Lung (tissue), 11 donors: ENCODE measurements at regions not wholly inside any gene's neighbourhood (a gene's known extent, or its start where the extent isn't known, plus 50 kb on each side); places are given as distances from the start of the nearest gene placed in this dataset.

Experiments used
- ATAC-seq: fragments of 200-7000 bp; cut with Tn5 transposase; one replicate; pipeline ENCODE4 v1.9.1; 2020; ENCODE audit warnings: moderate number of reproducible peaks; ENCODE audit not compliant: insufficient read depth, low FRiP score
- DNase-seq, 3 donors: peaks; one replicate each; pipeline ENCODE4 v3.0.0-alpha.2; 2013 to 2017
- H3K27ac ChIP-seq, 2 donors: one replicate each; pipeline ENCODE4 v1.5.1; 2013; ENCODE audit warnings: mild to moderate bottlenecking in 2 of 2, moderate library complexity in 2 of 2, control low read depth in 1 of 2, inconsistent platforms in 1 of 2, low read depth in 1 of 2, low read length in 1 of 2
- H3K27me3 ChIP-seq, 3 donors: one replicate each; pipeline ENCODE4 v1.5.1; 2013; ENCODE audit warnings: low read length in 2 of 3; ENCODE audit not compliant: control insufficient read depth in 3 of 3, insufficient read depth in 3 of 3
- H3K36me3 ChIP-seq, 4 donors: one replicate each; pipeline ENCODE4 v1.5.1; 2013; ENCODE audit warnings: low read length in 4 of 4, mild to moderate bottlenecking in 1 of 4, moderate library complexity in 1 of 4; ENCODE audit not compliant: control insufficient read depth in 4 of 4, insufficient read depth in 4 of 4
- H3K4me1 ChIP-seq, 5 donors: one replicate each; pipeline ENCODE4 v1.5.1; 2013; ENCODE audit warnings: low read length in 5 of 5, mild to moderate bottlenecking in 2 of 5, moderate library complexity in 1 of 5; ENCODE audit not compliant: control insufficient read depth in 5 of 5, insufficient read depth in 5 of 5
- H3K4me3 ChIP-seq: one replicate; pipeline ENCODE4 v1.5.1; 2013; ENCODE audit warnings: mild to moderate bottlenecking, control low read depth, moderate library complexity
- H3K9ac ChIP-seq, 2 donors: one replicate each; pipeline ENCODE4 v1.5.1; 2013; ENCODE audit warnings: low read length in 2 of 2, control low read depth in 1 of 2; ENCODE audit not compliant: insufficient read depth in 1 of 2
- H3K9me3 ChIP-seq, 4 donors: one replicate each; pipeline ENCODE4 v1.5.1; 2013; ENCODE audit warnings: low read length in 3 of 4, mild to moderate bottlenecking in 1 of 4, moderate library complexity in 1 of 4; ENCODE audit not compliant: control insufficient read depth in 4 of 4, insufficient read depth in 3 of 4
- CTCF ChIP-seq: IDR thresholded peaks from 2 replicates; pipeline ENCODE4 v1.5.1; 2012; ENCODE audit warnings: mild to moderate bottlenecking; ENCODE audit errors: control extremely low read depth, extremely low read depth
- WGBS, 2 donors: extraction: QIAGEN DNeasy Blood & Tissue Kit; methylation state at CpG; one replicate each; pipeline ENCODE4 v1.1.7; 2013; 5-methylcytosine and 5-hydroxymethylcytosine counted together
- donor health status: control.
- donor health status: control.
- donor health status: Bipolar disorder and iron deficiency.
- donor health status: healthy.
- donor health status: DM: yes; HTN: yes; CAD: no.

- 33 to 37% methylated on average over 31 of the region's 31 CpGs for WGBS, 2 donors
- peaks cover 2 to 6% (median 4%) of the 10 kb centered on the region in 3 donors for H3K27me3 ChIP-seq
Measured at GRCh38 chr1:110780600-110781484, 92.1 kb upstream of the CD53 start.

GRCh38 chr1:110779636-110780035 lies 93.3 kb upstream of the CD53 start:
- H3K36me3 ChIP-seq = no peaks in the 10 kb centered on the region
- peak in 2 of 3 donors; percentile 4 to 23 for DNase-seq
- no peak overlapping the region for H3K9ac ChIP-seq
- peaks cover 2 to 6% (median 4%) of the 10 kb centered on the region in 3 donors for H3K27me3 ChIP-seq
- whole genome bisulfite sequencing, 2 donors = 72 to 85% methylated on average over 3 of the region's 3 CpGs
- no peak for TF ChIP-seq CTCF
- peaks cover 0 to 15% (median 4%) of the 10 kb centered on the region in 5 donors for H3K4me1 ChIP-seq
- H3K27ac ChIP-seq = no peak overlapping the region
- H3K4me3 ChIP-seq = no peak overlapping the region
- H3K9me3 ChIP-seq = no peaks in the 10 kb centered on the region
- ATAC-seq = no peak

More at GRCh38 chr1:110780600-110781484, 92.1 kb upstream of the CD53 start:
- Histone ChIP-seq H3K4me1 (peaks cover 0 to 15% (median 4%) of the 10 kb centered on the region in 5 donors), H3K36me3 (no peaks in the 10 kb centered on the region), H3K27ac (no peak overlapping the region), H3K9ac (no peak overlapping the region), H3K9me3 (no peaks in the 10 kb centered on the region), H3K4me3 (no peak overlapping the region)
- DNase-seq (peak; percentile 79 to 87 (median 83)), ATAC-seq (peak; percentile 75)
- peak; percentile 64 for TF ChIP-seq CTCF

GRCh38 chr1:110778821-110779220 lies 94.1 kb upstream of the CD53 start:
- no peak overlapping the region for H3K4me3 ChIP-seq
- ATAC-seq = no peak
- no peak overlapping the region for H3K27ac ChIP-seq
- peaks cover 2 to 6% (median 4%) of the 10 kb centered on the region in 3 donors for H3K27me3 ChIP-seq
- H3K36me3 ChIP-seq = no peaks in the 10 kb centered on the region
- TF ChIP-seq CTCF = no peak
- no peak for DNase-seq
- 67 to 81% methylated on average over 1 of the region's 1 CpG for WGBS, 2 donors
- no peaks in the 10 kb centered on the region for H3K9me3 ChIP-seq
- no peak overlapping the region for H3K9ac ChIP-seq
- peaks cover 0 to 15% (median 4%) of the 10 kb centered on the region in 5 donors for H3K4me1 ChIP-seq
